ENCODE measurements at regions not wholly inside any gene's neighbourhood (a gene's known extent, or its start where the extent isn't known, plus 50 kb on each side); places are given as distances from the start of the nearest gene placed in this dataset.

DNA sequence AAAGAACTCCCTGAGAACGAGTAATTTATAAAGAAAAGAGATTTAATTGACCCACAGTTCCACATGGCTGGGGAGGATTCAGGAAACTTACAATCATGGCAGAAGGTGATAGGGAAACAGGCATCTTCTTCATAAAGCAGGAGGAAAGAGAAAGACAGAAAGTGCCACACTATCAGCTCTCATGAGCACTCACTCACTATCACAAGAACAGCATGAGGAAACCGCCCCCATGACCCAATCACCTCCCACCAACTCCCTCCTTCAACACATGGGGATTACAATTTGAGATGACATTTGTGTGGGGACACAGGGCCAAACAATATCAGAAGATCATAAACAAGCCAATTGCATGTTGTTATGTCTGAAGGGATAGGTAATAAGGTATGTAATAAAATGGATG is 935.9 kb upstream of the COX7C start:
- Histone ChIP-seq H3K27ac (ENCODE audit: low read depth, low read length) (no peak overlapping the region), H3K23me2 (ENCODE audit: low read depth, low read length) (no peaks in the 10 kb centered on the region), H3K23ac (ENCODE audit: insufficient read length) (no peak overlapping the region), H2AFZ (ENCODE audit: low read length) (peak overlapping the region; percentile 85; the same call in 1 of the 2 replicates), H4K20me1 (replicated peaks in 1 of 2; ENCODE audit: control insufficient read depth in 1 of 2, insufficient read depth in 2 of 2, low read length in 2 of 2) (no peaks in the 10 kb centered on the region), H2BK15ac (ENCODE audit: low read length) (no peak overlapping the region), H3K27me3 (replicated peaks in 1 of 4; ENCODE audit: control insufficient read depth in 3 of 4, extremely low read depth in 1 of 4, insufficient read depth in 3 of 4, low read length in 3 of 4) (no peaks in the 10 kb centered on the region), H3K4me1 (replicated peaks in 1 of 4; ENCODE audit: control insufficient read depth in 3 of 4, insufficient read depth in 4 of 4, low read length in 3 of 4) (no peaks in the 10 kb centered on the region), H3K56ac (replicated peaks; ENCODE audit: insufficient read length, low read depth, low read length) (no peak overlapping the region), H3K14ac (ENCODE audit: insufficient read length) (no peak overlapping the region), H4K5ac (ENCODE audit: insufficient read length, low read depth, low read length) (no peak overlapping the region), H3K9ac (replicated peaks in 1 of 4; ENCODE audit: extremely low read depth in 1 of 4, low read depth in 3 of 4, low read length in 3 of 4) (no peak overlapping the region), H3K36me3 (ENCODE audit: control insufficient read depth in 2 of 4, insufficient read depth in 4 of 4, low read length in 3 of 4) (no peaks in the 10 kb centered on the region), H2BK20ac (ENCODE audit: low read length) (no peak overlapping the region), H3K4me2 (ENCODE audit: insufficient read depth in 1 of 2, low read depth in 2 of 2, low read length in 2 of 2) (no peak overlapping the region), H3K79me2 (ENCODE audit: control insufficient read depth in 1 of 2, insufficient read depth in 2 of 2, low read length in 2 of 2) (no peaks in the 10 kb centered on the region), H2BK12ac (ENCODE audit: low read depth, low read length) (no peak overlapping the region), H3K4me3 (ENCODE audit: extremely low read depth in 1 of 4, insufficient read depth in 2 of 4, low read depth in 3 of 4, low read length in 4 of 4) (no peak overlapping the region), H4K8ac (ENCODE audit: extremely low read depth, insufficient read depth, low read length) (no peak overlapping the region), H3K18ac (ENCODE audit: extremely low read depth, low read length) (no peak overlapping the region), H4K91ac (replicated peaks; ENCODE audit: insufficient read length, low read length) (no peak overlapping the region), H2AK5ac (ENCODE audit: low read depth, low read length) (no peak overlapping the region), H3K9me3 (ENCODE audit: insufficient read depth in 2 of 2, low read depth in 1 of 2, low read length in 1 of 2) (no peaks in the 10 kb centered on the region), H2BK5ac (ENCODE audit: low read depth, low read length) (no peak overlapping the region), H3K79me1 (ENCODE audit: low read depth, low read length) (no peaks in the 10 kb centered on the region), H2BK120ac (replicated peaks; ENCODE audit: low read depth, low read length) (no peak overlapping the region), H3K4ac (replicated peaks; ENCODE audit: insufficient read length, low read depth, low read length) (no peak overlapping the region)
- DNase-seq (ENCODE audit: low read depth in 1 of 2, low spot score in 2 of 2) (no peak), FAIRE-seq (no peak)
- WGBS, 2 experiments (ENCODE audit: extremely low coverage in 1 of 2, insufficient coverage in 1 of 2, insufficient read length in 1 of 2, insufficient replicate concordance in 2 of 2, low coverage in 1 of 2, low lambda C conversion rate in 2 of 2, missing lambda C conversion rate in 1 of 2), result 80% methylated on average over 2 of the region's 2 CpGs; no CpG with 5 or more reads in 1 of the 2 experiments
- no peak for TF ChIP-seq CBX5 (IDR thresholded peaks at IDR 0.05; ENCODE audit: low read depth, low read length)
- ChIA-PET POLR2A (ENCODE audit: partially characterized antibody) (no interaction called here), CTCF (ENCODE audit: partially characterized antibody) (no interaction called here)

All from H1 (cell line).